SK-N-SH treated with all-trans-retinoic acid at 6 μM for 48 hours (cell line): ENCODE measurements at regions not wholly inside any gene's neighbourhood (a gene's known extent, or its start where the extent isn't known, plus 50 kb on each side); places are given as distances from the start of the nearest gene placed in this dataset.
A peak's percentile ranks its signal among the peaks of the same experiment; 100 is the strongest.

Source experiments
- ATAC-seq: fragments of 200-7000 bp; cut with Tn5 transposase; 3 replicates; pipeline ENCODE4 v1.9.1; 2020; ENCODE audit warnings: mild to moderate bottlenecking, moderate library complexity
- ARNTL ChIP-seq: fragments of 450-650 bp; formaldehyde crosslinking; IDR thresholded peaks from 2 replicates; pipeline ENCODE4 v1.5.0; 2020; ENCODE audit warnings: low read depth, mild to moderate bottlenecking, moderate library complexity, borderline replicate concordance
- BACH2 ChIP-seq: fragments of 250-450 bp; sonication (Bioruptor Pico); IDR thresholded peaks from 2 replicates; pipeline ENCODE4 v1.9.0; 2021; ENCODE audit warnings: mild to moderate bottlenecking, borderline replicate concordance
- CSDC2 ChIP-seq: fragments of 250-450 bp; sonication (Bioruptor Pico); IDR thresholded peaks from 2 replicates; pipeline ENCODE4 v1.5.0; 2020; ENCODE audit warnings: mild to moderate bottlenecking, moderate library complexity
- ESRRG ChIP-seq: fragments of 250-450 bp; sonication (Bioruptor Pico); IDR thresholded peaks from 2 replicates; pipeline ENCODE4 v1.6.1; 2021; ENCODE audit warnings: mild to moderate bottlenecking
- ISL1 ChIP-seq: fragments of 250-450 bp; sonication (Bioruptor Pico); IDR thresholded peaks from 2 replicates; pipeline ENCODE4 v2.1.2; 2022; ENCODE audit warnings: mild to moderate bottlenecking, moderate library complexity
- OSR1 ChIP-seq: fragments of 250-450 bp; sonication (Bioruptor Pico); IDR thresholded peaks from 2 replicates; pipeline ENCODE4 v1.8.0; 2022; ENCODE audit warnings: moderate library complexity, mild to moderate bottlenecking, inconsistent platforms
- PPARA ChIP-seq: fragments of 250-450 bp; sonication (Bioruptor Pico); IDR thresholded peaks from 2 replicates; pipeline ENCODE4 v1.5.0; 2020; ENCODE audit warnings: mild to moderate bottlenecking, borderline replicate concordance
- RARB ChIP-seq: fragments of 250-450 bp; sonication (Bioruptor Pico); IDR thresholded peaks from 2 replicates; pipeline ENCODE4 v1.8.0; 2021; ENCODE audit warnings: mild to moderate bottlenecking, moderate library complexity
- TCF4 ChIP-seq: fragments of 250-450 bp; sonication (Bioruptor Pico); IDR thresholded peaks from 2 replicates; pipeline ENCODE4 v1.8.0; 2021; ENCODE audit warnings: mild to moderate bottlenecking, moderate library complexity, borderline replicate concordance
- TOX ChIP-seq: fragments of 250-450 bp; sonication (Bioruptor Pico); IDR thresholded peaks from 2 replicates; pipeline ENCODE4 v1.8.0; 2021; ENCODE audit warnings: mild to moderate bottlenecking, moderate library complexity, borderline replicate concordance
- ZC3H10 ChIP-seq: fragments of 250-450 bp; sonication (Bioruptor Pico); IDR thresholded peaks from 2 replicates; pipeline ENCODE4 v1.5.1; 2021; ENCODE audit warnings: mild to moderate bottlenecking, moderate library complexity
- ZFP3 ChIP-seq: fragments of 250-450 bp; sonication (Bioruptor Pico); IDR thresholded peaks from 2 replicates; pipeline ENCODE4 v1.5.0; 2020; ENCODE audit warnings: mild to moderate bottlenecking, moderate library complexity
- ZNF565 ChIP-seq: fragments of 450-650 bp; formaldehyde crosslinking; conservative IDR thresholded peaks from 2 replicates; pipeline ENCODE4 v1.5.0; 2020; ENCODE audit warnings: low read depth, mild to moderate bottlenecking, moderate library complexity
- ZNF70 ChIP-seq: fragments of 450-650 bp; formaldehyde crosslinking; IDR thresholded peaks from 2 replicates; pipeline ENCODE4 v1.5.0; 2020; ENCODE audit warnings: mild to moderate bottlenecking, moderate library complexity
- ZNF8 ChIP-seq: fragments of 450-650 bp; formaldehyde crosslinking; IDR thresholded peaks from 2 replicates; pipeline ENCODE4 v1.5.0; 2020; ENCODE audit warnings: mild to moderate bottlenecking, moderate library complexity
- TF ChIP-seq, protein P1 (sequence below): fragments of 250-450 bp; sonication (Bioruptor Pico); IDR thresholded peaks from 2 replicates; pipeline ENCODE4 v1.5.0; 2020; ENCODE audit warnings: mild to moderate bottlenecking, moderate library complexity
- TF ChIP-seq, protein P2 (sequence below): fragments of 250-450 bp; sonication (Bioruptor Pico); IDR thresholded peaks from 2 replicates; pipeline ENCODE4 v1.5.1; 2020; ENCODE audit warnings: low read depth, mild to moderate bottlenecking, moderate library complexity
- TF ChIP-seq, protein P3 (sequence below): fragments of 250-450 bp; sonication (Bioruptor Pico); IDR thresholded peaks from 2 replicates; pipeline ENCODE4 v1.8.0; 2021; ENCODE audit warnings: low read depth, mild to moderate bottlenecking, moderate library complexity, borderline replicate concordance
- TF ChIP-seq, protein P4 (sequence below): fragments of 250-450 bp; sonication (Bioruptor Pico); IDR thresholded peaks from 2 replicates; pipeline ENCODE4 v1.5.1; 2021; ENCODE audit warnings: mild to moderate bottlenecking, moderate library complexity
- TF ChIP-seq, protein P5 (sequence below): fragments of 250-450 bp; sonication (Bioruptor Pico); IDR thresholded peaks from 2 replicates; pipeline ENCODE4 v1.8.0; 2020; ENCODE audit warnings: mild to moderate bottlenecking, moderate library complexity, borderline replicate concordance

DNA sequence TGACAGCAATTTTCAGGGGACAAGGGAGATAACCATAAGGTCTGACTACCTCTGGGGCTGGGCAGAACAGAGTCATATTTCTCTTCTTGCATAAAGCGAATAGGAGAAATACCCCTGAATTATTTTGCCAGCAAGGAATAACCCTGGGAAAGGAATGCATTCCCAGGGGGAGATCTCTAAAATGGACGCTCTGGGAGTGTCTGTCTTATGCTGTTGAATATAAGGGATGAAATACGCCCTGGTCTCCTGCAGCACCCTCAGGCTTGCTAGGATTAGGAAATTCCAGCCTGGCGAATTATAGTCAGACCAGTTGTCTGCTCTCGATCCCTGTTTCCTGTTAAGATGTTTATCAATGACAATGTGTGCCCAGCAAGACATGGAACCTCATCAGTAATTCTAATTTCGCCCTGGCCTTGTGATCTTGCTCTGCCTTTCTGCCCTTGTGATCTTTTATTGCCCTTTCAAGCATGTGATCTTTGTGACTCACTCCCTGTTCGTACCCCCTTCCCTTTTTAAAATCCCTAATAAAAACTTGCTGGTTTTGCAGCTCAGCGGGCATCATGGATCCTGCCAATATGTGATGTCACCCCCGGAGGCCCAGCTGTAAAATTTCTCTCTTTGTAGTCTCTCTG, 221.6 kb upstream of the HS3ST5 start (continued):
- TF ChIP-seq, protein P1, sequence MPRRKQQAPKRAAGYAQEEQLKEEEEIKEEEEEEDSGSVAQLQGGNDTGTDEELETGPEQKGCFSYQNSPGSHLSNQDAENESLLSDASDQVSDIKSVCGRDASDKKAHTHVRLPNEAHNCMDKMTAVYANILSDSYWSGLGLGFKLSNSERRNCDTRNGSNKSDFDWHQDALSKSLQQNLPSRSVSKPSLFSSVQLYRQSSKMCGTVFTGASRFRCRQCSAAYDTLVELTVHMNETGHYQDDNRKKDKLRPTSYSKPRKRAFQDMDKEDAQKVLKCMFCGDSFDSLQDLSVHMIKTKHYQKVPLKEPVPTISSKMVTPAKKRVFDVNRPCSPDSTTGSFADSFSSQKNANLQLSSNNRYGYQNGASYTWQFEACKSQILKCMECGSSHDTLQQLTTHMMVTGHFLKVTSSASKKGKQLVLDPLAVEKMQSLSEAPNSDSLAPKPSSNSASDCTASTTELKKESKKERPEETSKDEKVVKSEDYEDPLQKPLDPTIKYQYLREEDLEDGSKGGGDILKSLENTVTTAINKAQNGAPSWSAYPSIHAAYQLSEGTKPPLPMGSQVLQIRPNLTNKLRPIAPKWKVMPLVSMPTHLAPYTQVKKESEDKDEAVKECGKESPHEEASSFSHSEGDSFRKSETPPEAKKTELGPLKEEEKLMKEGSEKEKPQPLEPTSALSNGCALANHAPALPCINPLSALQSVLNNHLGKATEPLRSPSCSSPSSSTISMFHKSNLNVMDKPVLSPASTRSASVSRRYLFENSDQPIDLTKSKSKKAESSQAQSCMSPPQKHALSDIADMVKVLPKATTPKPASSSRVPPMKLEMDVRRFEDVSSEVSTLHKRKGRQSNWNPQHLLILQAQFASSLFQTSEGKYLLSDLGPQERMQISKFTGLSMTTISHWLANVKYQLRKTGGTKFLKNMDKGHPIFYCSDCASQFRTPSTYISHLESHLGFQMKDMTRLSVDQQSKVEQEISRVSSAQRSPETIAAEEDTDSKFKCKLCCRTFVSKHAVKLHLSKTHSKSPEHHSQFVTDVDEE, result no peak
- TF ChIP-seq ZNF8 (CRISPR knock-in tag) (no peak), PPARA (CRISPR knock-in tag) (no peak), ESRRG (no peak)

DNA sequence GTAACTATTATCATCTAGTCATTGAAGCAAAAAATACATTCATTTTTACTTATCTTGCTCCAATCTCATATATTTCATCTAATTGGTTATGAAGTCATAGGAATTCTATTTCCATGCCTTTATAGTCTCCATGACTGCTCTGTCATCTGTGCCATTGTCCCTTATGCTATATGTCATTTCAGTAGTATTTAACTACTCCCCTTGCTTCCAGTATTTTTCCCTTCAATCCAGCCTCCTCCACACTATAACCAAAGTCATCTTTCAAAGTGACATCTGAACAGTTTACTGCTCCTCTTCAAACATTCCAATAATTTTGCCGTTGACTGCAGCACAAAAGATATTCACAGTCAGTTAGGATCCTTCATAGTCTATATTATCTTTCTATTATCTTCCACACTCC, 216.6 kb upstream of the HS3ST5 start:
- 0 out of 2 replicates have a peak, but pooled peaks have one; percentile 8 for TF ChIP-seq TCF4 (CRISPR knock-in tag)
- TF ChIP-seq ZNF8 (CRISPR knock-in tag), result no peak
- no peak for TF ChIP-seq ZNF70 (CRISPR knock-in tag)
- TF ChIP-seq TOX, result no peak
- no peak for TF ChIP-seq ZFP3
- 0 out of 2 replicates have a peak, but pooled peaks have one; percentile 17 for TF ChIP-seq ISL1
- TF ChIP-seq BACH2 (CRISPR knock-in tag), result no peak
- TF ChIP-seq, protein P2, sequence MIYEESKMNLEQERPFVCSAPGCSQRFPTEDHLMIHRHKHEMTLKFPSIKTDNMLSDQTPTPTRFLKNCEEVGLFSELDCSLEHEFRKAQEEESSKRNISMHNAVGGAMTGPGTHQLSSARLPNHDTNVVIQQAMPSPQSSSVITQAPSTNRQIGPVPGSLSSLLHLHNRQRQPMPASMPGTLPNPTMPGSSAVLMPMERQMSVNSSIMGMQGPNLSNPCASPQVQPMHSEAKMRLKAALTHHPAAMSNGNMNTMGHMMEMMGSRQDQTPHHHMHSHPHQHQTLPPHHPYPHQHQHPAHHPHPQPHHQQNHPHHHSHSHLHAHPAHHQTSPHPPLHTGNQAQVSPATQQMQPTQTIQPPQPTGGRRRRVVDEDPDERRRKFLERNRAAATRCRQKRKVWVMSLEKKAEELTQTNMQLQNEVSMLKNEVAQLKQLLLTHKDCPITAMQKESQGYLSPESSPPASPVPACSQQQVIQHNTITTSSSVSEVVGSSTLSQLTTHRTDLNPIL, result peak; percentile 16; the same call in 1 of the 2 replicates
- ATAC-seq, result no peak

DNA sequence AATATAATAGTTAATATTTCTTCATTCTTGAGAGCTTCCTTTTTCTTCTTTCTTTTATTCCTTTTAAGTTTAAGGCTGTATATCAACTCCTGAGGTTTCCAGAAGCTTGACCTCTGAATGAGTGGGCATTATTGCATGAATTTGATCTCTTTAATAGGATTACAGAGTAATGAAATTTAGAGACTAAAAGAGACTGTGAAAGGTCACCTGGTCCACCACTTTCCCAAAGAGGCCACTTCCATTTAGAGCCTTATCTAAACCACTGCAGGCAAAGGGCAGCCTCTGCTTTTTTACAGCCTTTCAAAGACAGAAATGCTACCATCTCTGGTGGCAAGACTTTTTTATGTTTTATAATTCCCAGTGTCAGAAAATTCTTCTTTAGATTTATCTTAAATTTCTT, 215.3 kb upstream of the HS3ST5 start:
- ATAC-seq, result no peak
- TF ChIP-seq ISL1 (peak; percentile 53), TCF4 (CRISPR knock-in tag) (peak; percentile 36; the same call in 1 of the 2 replicates), CSDC2 (CRISPR knock-in tag) (no peak), ESRRG (no peak)

DNA sequence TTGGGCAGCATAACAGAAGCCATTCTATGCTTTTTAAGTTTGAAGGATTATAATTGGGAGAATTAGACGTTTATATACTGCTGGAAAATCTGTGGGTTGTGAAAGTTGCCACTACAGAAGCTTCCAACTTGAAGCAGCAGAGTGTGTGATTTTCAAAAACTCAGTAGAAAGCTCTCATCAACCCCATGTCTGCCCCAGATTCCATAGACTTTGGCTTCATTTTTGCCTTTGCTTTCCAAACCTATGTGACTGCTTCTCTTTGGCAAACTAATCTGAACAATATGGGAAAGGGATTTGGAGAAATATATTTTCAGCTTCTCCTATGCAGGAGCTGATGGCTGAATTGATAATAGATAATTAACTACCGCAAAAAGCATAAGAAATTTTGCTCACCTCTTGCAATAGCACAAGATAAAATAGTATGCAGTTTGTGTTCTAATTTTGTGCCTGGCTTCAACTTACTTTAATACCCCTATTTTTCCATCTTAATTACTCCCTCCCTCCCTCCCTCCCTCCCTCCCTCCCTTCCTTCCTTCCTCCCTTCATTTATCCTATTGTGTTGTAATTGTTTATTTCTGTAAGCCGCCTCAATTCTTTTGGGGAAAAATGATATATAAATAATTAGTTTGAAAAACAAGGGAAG, 214.1 kb upstream of the HS3ST5 start:
- TF ChIP-seq OSR1 (no peak), ISL1 (no peak), ESRRG (no peak), ZNF70 (CRISPR knock-in tag) (no peak), ZFP3 (no peak), ARNTL (no peak), TCF4 (CRISPR knock-in tag) (no peak), ZC3H10 (no peak), RARB (CRISPR knock-in tag) (no peak), ZNF565 (no peak), ZNF8 (CRISPR knock-in tag) (no peak)
- TF ChIP-seq, protein P3, sequence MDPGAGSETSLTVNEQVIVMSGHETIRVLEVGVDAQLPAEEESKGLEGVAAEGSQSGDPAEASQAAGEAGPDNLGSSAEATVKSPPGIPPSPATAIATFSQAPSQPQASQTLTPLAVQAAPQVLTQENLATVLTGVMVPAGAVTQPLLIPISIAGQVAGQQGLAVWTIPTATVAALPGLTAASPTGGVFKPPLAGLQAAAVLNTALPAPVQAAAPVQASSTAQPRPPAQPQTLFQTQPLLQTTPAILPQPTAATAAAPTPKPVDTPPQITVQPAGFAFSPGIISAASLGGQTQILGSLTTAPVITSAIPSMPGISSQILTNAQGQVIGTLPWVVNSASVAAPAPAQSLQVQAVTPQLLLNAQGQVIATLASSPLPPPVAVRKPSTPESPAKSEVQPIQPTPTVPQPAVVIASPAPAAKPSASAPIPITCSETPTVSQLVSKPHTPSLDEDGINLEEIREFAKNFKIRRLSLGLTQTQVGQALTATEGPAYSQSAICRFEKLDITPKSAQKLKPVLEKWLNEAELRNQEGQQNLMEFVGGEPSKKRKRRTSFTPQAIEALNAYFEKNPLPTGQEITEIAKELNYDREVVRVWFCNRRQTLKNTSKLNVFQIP (CRISPR knock-in tag), result no peak
- TF ChIP-seq, protein P4, sequence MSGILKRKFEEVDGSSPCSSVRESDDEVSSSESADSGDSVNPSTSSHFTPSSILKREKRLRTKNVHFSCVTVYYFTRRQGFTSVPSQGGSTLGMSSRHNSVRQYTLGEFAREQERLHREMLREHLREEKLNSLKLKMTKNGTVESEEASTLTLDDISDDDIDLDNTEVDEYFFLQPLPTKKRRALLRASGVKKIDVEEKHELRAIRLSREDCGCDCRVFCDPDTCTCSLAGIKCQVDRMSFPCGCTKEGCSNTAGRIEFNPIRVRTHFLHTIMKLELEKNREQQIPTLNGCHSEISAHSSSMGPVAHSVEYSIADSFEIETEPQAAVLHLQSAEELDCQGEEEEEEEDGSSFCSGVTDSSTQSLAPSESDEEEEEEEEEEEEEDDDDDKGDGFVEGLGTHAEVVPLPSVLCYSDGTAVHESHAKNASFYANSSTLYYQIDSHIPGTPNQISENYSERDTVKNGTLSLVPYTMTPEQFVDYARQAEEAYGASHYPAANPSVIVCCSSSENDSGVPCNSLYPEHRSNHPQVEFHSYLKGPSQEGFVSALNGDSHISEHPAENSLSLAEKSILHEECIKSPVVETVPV, result no peak
- TF ChIP-seq, protein P5, sequence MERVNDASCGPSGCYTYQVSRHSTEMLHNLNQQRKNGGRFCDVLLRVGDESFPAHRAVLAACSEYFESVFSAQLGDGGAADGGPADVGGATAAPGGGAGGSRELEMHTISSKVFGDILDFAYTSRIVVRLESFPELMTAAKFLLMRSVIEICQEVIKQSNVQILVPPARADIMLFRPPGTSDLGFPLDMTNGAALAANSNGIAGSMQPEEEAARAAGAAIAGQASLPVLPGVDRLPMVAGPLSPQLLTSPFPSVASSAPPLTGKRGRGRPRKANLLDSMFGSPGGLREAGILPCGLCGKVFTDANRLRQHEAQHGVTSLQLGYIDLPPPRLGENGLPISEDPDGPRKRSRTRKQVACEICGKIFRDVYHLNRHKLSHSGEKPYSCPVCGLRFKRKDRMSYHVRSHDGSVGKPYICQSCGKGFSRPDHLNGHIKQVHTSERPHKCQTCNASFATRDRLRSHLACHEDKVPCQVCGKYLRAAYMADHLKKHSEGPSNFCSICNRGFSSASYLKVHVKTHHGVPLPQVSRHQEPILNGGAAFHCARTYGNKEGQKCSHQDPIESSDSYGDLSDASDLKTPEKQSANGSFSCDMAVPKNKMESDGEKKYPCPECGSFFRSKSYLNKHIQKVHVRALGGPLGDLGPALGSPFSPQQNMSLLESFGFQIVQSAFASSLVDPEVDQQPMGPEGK (CRISPR knock-in tag), result no peak
- ATAC-seq, result no peak
